ENCODE measurements at regions not wholly inside any gene's neighbourhood (a gene's known extent, or its start where the extent isn't known, plus 50 kb on each side); places are given as distances from the start of the nearest gene placed in this dataset.

DNA sequence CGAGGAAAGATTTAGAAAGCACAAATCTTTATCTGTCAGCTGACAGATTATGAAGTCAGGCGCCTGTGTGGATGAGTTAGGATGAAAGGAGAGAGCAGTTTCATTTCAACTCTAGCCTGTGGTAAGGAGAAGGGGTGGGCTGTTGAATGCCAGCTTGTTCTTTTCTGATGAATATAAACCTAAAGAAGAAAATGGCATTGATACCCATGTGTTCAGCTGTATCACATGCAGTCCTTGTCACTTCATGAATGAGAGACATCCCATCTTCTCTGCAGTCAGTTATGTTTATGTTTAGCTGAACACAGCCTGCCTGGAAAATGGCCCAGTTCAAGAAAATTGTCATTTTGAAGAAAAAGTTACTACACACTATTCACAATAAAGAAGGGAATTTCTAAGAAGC, 345.7 kb upstream of the RBMS3 start:
- no peak overlapping the region for H3K27ac ChIP-seq (ENCODE audit: low read depth, low read length)
- no peak overlapping the region for H2BK15ac ChIP-seq (ENCODE audit: low read length)
- no peaks in the 10 kb centered on the region for H3K36me3 ChIP-seq (ENCODE audit: control insufficient read depth in 2 of 4, insufficient read depth in 4 of 4, low read length in 3 of 4)
- H3K23ac ChIP-seq (ENCODE audit: insufficient read length), result no peak overlapping the region
- H4K91ac ChIP-seq (replicated peaks; ENCODE audit: insufficient read length, low read length), result no peak overlapping the region
- H2AK5ac ChIP-seq (ENCODE audit: low read depth, low read length), result no peak overlapping the region
- no peak overlapping the region for H2AFZ ChIP-seq (ENCODE audit: low read length)
- H4K5ac ChIP-seq (ENCODE audit: insufficient read length, low read depth, low read length), result no peak overlapping the region
- CTCF ChIA-PET (ENCODE audit: partially characterized antibody), result interaction anchor here (1.0 kb wide), 1 partner anchor 10 kb away, joined by 3 read pairs; no protein-coding TSS in a partner anchor
- H2BK20ac ChIP-seq (ENCODE audit: low read length), result no peak overlapping the region
- no peak overlapping the region for H3K4me2 ChIP-seq (ENCODE audit: insufficient read depth in 1 of 2, low read depth in 2 of 2, low read length in 2 of 2)
- DNase-seq (ENCODE audit: low read depth in 1 of 2, low spot score in 2 of 2) (no peak), FAIRE-seq (no peak)
- WGBS, 2 experiments (ENCODE audit: extremely low coverage in 1 of 2, insufficient coverage in 1 of 2, insufficient read length in 1 of 2, insufficient replicate concordance in 2 of 2, low coverage in 1 of 2, low lambda C conversion rate in 2 of 2, missing lambda C conversion rate in 1 of 2), result 95% methylated on average over 2 of the region's 2 CpGs; no CpG with 5 or more reads in 1 of the 2 experiments
- H3K9me3 ChIP-seq (ENCODE audit: insufficient read depth in 2 of 2, low read depth in 1 of 2, low read length in 1 of 2), result no peaks in the 10 kb centered on the region
- no peak overlapping the region for H2BK12ac ChIP-seq (ENCODE audit: low read depth, low read length)
- H4K8ac ChIP-seq (ENCODE audit: extremely low read depth, insufficient read depth, low read length), result no peak overlapping the region
- H3K4me3 ChIP-seq (ENCODE audit: extremely low read depth in 1 of 4, insufficient read depth in 2 of 4, low read depth in 3 of 4, low read length in 4 of 4), result no peak overlapping the region
- TF ChIP-seq, protein P1, sequence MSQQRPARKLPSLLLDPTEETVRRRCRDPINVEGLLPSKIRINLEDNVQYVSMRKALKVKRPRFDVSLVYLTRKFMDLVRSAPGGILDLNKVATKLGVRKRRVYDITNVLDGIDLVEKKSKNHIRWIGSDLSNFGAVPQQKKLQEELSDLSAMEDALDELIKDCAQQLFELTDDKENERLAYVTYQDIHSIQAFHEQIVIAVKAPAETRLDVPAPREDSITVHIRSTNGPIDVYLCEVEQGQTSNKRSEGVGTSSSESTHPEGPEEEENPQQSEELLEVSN (IDR thresholded peaks at IDR 0.05), result no peak
- no peak overlapping the region for H2BK120ac ChIP-seq (replicated peaks; ENCODE audit: low read depth, low read length)
- POLR2A ChIA-PET (ENCODE audit: partially characterized antibody), result no interaction called here
- no peaks in the 10 kb centered on the region for H4K20me1 ChIP-seq (replicated peaks in 1 of 2; ENCODE audit: control insufficient read depth in 1 of 2, insufficient read depth in 2 of 2, low read length in 2 of 2)
- H3K18ac ChIP-seq (ENCODE audit: extremely low read depth, low read length), result no peak overlapping the region
- no peaks in the 10 kb centered on the region for H3K27me3 ChIP-seq (replicated peaks in 1 of 4; ENCODE audit: control insufficient read depth in 3 of 4, extremely low read depth in 1 of 4, insufficient read depth in 3 of 4, low read length in 3 of 4)
- H3K4ac ChIP-seq (replicated peaks; ENCODE audit: insufficient read length, low read depth, low read length), result no peak overlapping the region
- H2BK5ac ChIP-seq (ENCODE audit: low read depth, low read length), result no peak overlapping the region
- no peak overlapping the region for H3K56ac ChIP-seq (replicated peaks; ENCODE audit: insufficient read length, low read depth, low read length)
- H3K9ac ChIP-seq (replicated peaks in 1 of 4; ENCODE audit: extremely low read depth in 1 of 4, low read depth in 3 of 4, low read length in 3 of 4), result no peak overlapping the region
- H3K4me1 ChIP-seq (replicated peaks in 1 of 4; ENCODE audit: control insufficient read depth in 3 of 4, insufficient read depth in 4 of 4, low read length in 3 of 4), result no peaks in the 10 kb centered on the region
- H3K23me2 ChIP-seq (ENCODE audit: low read depth, low read length), result no peaks in the 10 kb centered on the region
- H3K79me2 ChIP-seq (ENCODE audit: control insufficient read depth in 1 of 2, insufficient read depth in 2 of 2, low read length in 2 of 2), result no peaks in the 10 kb centered on the region
- H3K79me1 ChIP-seq (ENCODE audit: low read depth, low read length), result no peaks in the 10 kb centered on the region
- no peak overlapping the region for H3K14ac ChIP-seq (ENCODE audit: insufficient read length)

All from H1 (cell line).